Kidney (tissue), 13 donors: ENCODE measurements at regions not wholly inside any gene's neighbourhood (a gene's known extent, or its start where the extent isn't known, plus 50 kb on each side); places are given as distances from the start of the nearest gene placed in this dataset.
A peak's percentile ranks its signal among the peaks of the same experiment; 100 is the strongest.

Experiments used
- DNase-seq, 5 donors: peaks; one replicate each; pipeline ENCODE4 v3.0.0-alpha.2; 2013 to 2020
- FAIRE-seq: peaks from 2 replicates; lab custom pipeline; 2012; peaks lifted over from hg19 to GRCh38; lab: Jason Lieb, UNC
- H3K27ac ChIP-seq, 2 donors: one replicate each; pipeline ENCODE4 v1.7.0; 2013; ENCODE audit warnings: low read depth in 2 of 2, low read length in 2 of 2, inconsistent platforms in 1 of 2
- H3K27me3 ChIP-seq: one replicate; pipeline ENCODE4 v1.7.1; 2013; ENCODE audit warnings: low read length, inconsistent platforms; ENCODE audit not compliant: control insufficient read depth, insufficient read depth
- H3K36me3 ChIP-seq, 3 donors: one replicate each; pipeline versions ENCODE4 v1.7.0 to v1.7.1; 2013; ENCODE audit warnings: low read length in 3 of 3, control low read depth in 1 of 3, inconsistent platforms in 1 of 3; ENCODE audit not compliant: insufficient read depth in 3 of 3, control insufficient read depth in 2 of 3
- H3K4me1 ChIP-seq, 3 donors: one replicate each; pipeline versions ENCODE4 v1.7.0 to v1.7.1; 2013; ENCODE audit warnings: low read length in 3 of 3, inconsistent platforms in 1 of 3, low read depth in 1 of 3; ENCODE audit not compliant: control insufficient read depth in 2 of 3, insufficient read depth in 2 of 3
- H3K4me3 ChIP-seq, 3 donors: one replicate each; pipeline versions ENCODE4 v1.7.0 to v1.8.1; 2013; ENCODE audit warnings: low read length in 3 of 3, control low read depth in 1 of 3, inconsistent platforms in 1 of 3
- H3K9ac ChIP-seq, 3 donors: one replicate each; pipeline versions ENCODE4 v1.7.0 to v1.7.1; 2013; ENCODE audit warnings: low read length in 3 of 3, control low read depth in 1 of 3, inconsistent platforms in 1 of 3
- H3K9me3 ChIP-seq, 3 donors: one replicate each; pipeline versions ENCODE4 v1.7.0 to v1.7.1; 2013; ENCODE audit warnings: low read length in 3 of 3, control low read depth in 1 of 3, inconsistent platforms in 1 of 3; ENCODE audit not compliant: control insufficient read depth in 2 of 3, insufficient read depth in 1 of 3
- intact Hi-C: fragments of 100-400 bp; cut with DNase I; formaldehyde crosslinking; loops from one replicate; pipeline ENCODE4 v1.11.1; 2022
- TF ChIP-seq, protein P1 (sequence below): IDR thresholded peaks from 3 replicates; pipeline ENCODE4 v1.5.1; 2012; ENCODE audit warnings: mild to moderate bottlenecking, moderate library complexity, borderline replicate concordance; ENCODE audit not compliant: insufficient read depth; ENCODE audit errors: extremely low read depth
- donor health status: control.
- donor health status: control.
- donor health status: control.
- donor health status: control.
- donor health status: control.
- donor health status: DM: yes; HTN: yes; CAD: no.
- donor health status: Normal renal cell carcinoma (clear cell type).

DNA sequence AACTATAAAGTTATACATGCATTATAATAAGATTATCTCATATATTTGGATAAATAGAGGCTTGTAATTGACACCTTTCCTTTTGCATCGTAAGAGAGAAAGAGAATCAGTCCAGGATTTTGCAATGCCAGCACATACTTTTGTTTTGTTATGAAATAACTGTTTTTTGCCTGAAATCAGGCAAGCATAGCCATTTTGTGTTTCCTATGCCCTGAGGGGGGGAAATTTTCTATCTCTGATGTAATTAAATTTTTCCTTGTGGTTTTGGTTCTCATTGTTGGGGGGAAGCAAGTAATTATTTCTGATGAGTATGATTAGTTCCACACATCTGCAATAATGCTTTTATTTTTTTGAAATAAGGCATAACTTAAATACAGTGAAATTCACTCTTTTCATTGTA is 229.4 kb downstream of the NDFIP2 start:
- Histone ChIP-seq H3K9me3 (no peaks in the 10 kb centered on the region), H3K4me1 (no peaks in the 10 kb centered on the region), H3K4me3 (no peak overlapping the region), H3K27ac (no peak overlapping the region), H3K27me3 (no peaks in the 10 kb centered on the region), H3K36me3 (no peaks in the 10 kb centered on the region), H3K9ac (no peak overlapping the region)
- no peak for FAIRE-seq
- TF ChIP-seq, protein P1, sequence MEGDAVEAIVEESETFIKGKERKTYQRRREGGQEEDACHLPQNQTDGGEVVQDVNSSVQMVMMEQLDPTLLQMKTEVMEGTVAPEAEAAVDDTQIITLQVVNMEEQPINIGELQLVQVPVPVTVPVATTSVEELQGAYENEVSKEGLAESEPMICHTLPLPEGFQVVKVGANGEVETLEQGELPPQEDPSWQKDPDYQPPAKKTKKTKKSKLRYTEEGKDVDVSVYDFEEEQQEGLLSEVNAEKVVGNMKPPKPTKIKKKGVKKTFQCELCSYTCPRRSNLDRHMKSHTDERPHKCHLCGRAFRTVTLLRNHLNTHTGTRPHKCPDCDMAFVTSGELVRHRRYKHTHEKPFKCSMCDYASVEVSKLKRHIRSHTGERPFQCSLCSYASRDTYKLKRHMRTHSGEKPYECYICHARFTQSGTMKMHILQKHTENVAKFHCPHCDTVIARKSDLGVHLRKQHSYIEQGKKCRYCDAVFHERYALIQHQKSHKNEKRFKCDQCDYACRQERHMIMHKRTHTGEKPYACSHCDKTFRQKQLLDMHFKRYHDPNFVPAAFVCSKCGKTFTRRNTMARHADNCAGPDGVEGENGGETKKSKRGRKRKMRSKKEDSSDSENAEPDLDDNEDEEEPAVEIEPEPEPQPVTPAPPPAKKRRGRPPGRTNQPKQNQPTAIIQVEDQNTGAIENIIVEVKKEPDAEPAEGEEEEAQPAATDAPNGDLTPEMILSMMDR, result no peak
- peak in 1 of 5 donors; percentile 7 for DNase-seq
- intact Hi-C loops, result no loop called here

DNA sequence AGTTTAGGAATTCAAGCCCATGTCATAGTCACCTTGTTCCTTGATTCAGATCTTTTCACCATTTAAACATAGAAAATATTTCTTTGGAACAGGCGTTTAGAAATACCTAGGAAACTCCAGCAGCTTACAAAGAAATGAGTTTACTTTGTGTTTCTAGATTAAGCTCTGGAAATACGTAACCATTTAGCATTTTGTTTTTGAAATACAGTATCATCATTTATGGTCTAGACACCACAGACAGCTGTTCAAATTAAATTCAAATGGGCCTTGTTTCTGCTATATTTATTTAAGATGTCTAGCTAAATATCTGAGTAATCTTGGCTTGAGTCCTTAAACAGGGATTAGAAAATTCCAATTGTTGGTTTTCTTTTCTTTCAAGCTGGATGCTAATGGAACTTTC is 228.5 kb downstream of the NDFIP2 start:
- H3K9ac ChIP-seq, result no peak overlapping the region
- no peaks in the 10 kb centered on the region for H3K27me3 ChIP-seq
- H3K9me3 ChIP-seq, result no peaks in the 10 kb centered on the region
- H3K27ac ChIP-seq, result no peak overlapping the region
- TF ChIP-seq, protein P1, result no peak
- no peaks in the 10 kb centered on the region for H3K4me1 ChIP-seq
- H3K4me3 ChIP-seq, result no peak overlapping the region
- no peak for DNase-seq
- FAIRE-seq, result no peak
- intact Hi-C loops, result no loop called here
- no peaks in the 10 kb centered on the region for H3K36me3 ChIP-seq

DNA sequence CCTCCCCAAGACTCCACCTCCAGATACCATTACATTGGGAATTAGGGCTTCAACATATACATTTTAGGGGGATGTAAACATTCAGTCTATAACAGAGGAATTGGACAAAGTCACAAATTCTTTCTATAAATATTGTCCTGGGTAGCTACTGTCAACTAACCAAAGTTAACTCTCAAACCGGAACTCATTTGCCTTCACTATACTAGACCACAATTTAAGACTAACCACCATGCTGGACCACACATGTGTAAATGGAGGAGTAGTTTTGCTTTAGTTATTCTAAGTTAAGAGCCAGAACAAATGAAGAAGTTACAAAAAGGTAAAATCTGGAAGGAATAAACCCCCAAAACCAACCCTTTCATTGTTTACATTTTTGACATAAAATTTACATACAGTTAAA is 222.8 kb downstream of the NDFIP2 start:
- H3K9ac ChIP-seq, result no peak overlapping the region
- TF ChIP-seq, protein P1, result no peak
- H3K9me3 ChIP-seq, result no peaks in the 10 kb centered on the region
- H3K36me3 ChIP-seq, result no peaks in the 10 kb centered on the region
- DNase-seq (no peak), FAIRE-seq (no peak)
- no peak overlapping the region for H3K27ac ChIP-seq
- H3K27me3 ChIP-seq, result no peaks in the 10 kb centered on the region
- intact Hi-C loops, result no loop called here
- no peak overlapping the region for H3K4me3 ChIP-seq
- no peaks in the 10 kb centered on the region for H3K4me1 ChIP-seq

DNA sequence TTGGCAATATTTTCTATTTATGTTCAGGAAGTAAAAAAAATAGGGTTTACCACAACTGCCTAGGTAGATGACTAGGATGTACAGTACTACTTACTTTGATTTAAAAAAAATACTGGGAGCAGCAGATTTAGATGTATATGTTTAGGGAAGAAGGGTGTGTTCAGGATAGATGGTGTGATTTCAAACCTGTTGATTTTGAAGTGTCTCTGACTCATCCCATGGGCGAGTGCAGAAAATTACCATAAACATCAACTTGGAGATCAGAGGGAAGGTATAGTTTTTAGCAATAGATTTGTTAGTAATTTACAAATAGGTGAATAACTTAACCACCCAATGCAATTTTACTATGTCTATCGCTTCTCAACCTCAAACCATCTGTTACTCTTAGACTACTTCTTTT is 214.8 kb downstream of the NDFIP2 start:
- Histone ChIP-seq H3K27me3 (no peaks in the 10 kb centered on the region), H3K4me1 (no peaks in the 10 kb centered on the region), H3K9me3 (no peaks in the 10 kb centered on the region), H3K36me3 (no peaks in the 10 kb centered on the region), H3K4me3 (no peak overlapping the region), H3K27ac (no peak overlapping the region), H3K9ac (no peak overlapping the region)
- DNase-seq (no peak), FAIRE-seq (no peak)
- TF ChIP-seq, protein P1, result no peak
- intact Hi-C loops, result no loop called here
